Stimulated activated CD4-positive, alpha-beta T cell treated with anti-CD3 and anti-CD28 coated beads, Interleukin-15, amount 100 ng/mL, for 48 hours (primary cell): ENCODE measurements at regions not wholly inside any gene's neighbourhood (a gene's known extent, or its start where the extent isn't known, plus 50 kb on each side); places are given as distances from the start of the nearest gene placed in this dataset.

Experiments
- DNase-seq, 2 donors: peaks; one replicate each; pipeline ENCODE4 v3.0.0-alpha.2; 2020; ENCODE audit warnings: low read depth in 2 of 2

GRCh38 chr20:24738981-24739633 lies 210.0 kb upstream of the CST7 start:
- no peak for DNase-seq

DNA sequence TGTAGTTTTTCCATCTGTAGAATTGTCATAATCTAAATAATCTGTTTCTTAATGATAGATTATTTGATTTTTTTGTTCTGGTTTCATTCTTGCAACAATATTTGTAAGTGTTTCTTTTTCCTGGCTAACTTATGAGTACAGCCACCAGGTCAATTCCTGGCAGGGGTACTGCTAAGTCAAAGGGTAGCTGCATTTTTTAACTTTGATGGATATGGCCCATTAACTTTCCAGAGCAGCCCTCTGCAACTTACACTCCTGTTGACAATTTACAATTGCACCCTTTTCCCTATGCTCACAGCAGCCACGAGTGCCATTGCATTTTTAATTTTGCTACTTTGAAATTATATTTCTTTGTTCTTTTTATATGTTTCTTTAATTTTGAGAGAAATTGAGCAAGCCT lies 209.3 kb upstream of the CST7 start:
- no peak for DNase-seq

- no peak for DNase-seq
Measured at GRCh38 chr20:24741493-24742072, 207.5 kb upstream of the CST7 start.

GRCh38 chr20:24742436-24742835 lies 206.6 kb upstream of the CST7 start:
- DNase-seq: no peak

- DNase-seq: no peak
Measured at GRCh38 chr20:24742989-24743388, 206.1 kb upstream of the CST7 start.

DNA sequence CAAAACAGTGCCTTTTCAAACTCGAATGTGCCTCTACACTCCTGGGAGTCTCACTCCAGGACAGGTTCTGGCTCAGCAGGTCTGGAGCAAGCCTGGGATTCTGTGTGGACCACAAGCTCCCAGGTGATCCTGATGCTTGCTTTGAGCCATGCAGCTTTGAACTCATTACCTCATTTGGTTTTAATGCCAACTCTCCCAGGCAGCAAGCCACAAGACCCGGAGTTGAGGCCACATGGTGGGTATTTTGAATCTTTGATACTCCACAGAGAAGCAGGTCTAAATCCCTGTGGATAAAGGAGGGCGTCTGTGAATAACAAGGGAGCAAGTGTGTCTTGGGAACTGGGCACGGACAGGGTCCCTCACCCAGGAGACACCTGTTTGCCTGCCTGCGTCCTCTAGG lies 205.4 kb upstream of the CST7 start:
- DNase-seq: no peak

GRCh38 chr20:24744747-24745146 lies 204.3 kb upstream of the CST7 start:
- no peak for DNase-seq

- DNase-seq: no peak
Measured at GRCh38 chr20:24745206-24745605, 203.9 kb upstream of the CST7 start.

- no peak for DNase-seq
Measured at GRCh38 chr20:24745617-24746350, 203.3 kb upstream of the CST7 start.

DNA sequence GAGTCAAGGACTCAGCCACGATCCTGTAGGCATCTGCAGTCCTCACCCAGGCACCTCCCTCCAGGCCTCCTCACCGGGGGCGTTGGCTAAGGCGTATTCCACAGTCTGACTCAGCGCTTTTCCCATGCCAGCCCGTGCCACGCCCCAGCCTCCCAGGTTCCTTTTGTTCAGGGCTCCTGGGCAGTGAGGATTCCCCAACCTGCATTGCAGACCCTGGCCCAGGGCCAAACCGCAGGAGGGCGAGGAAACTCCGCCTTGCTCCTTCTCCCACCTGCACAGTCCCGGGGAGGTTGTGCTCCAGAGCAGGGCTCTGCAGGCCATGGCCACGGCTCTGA lies 202.8 kb upstream of the CST7 start:
- no peak for DNase-seq

GRCh38 chr20:24747010-24747712 lies 201.9 kb upstream of the CST7 start:
- no peak for DNase-seq

DNA sequence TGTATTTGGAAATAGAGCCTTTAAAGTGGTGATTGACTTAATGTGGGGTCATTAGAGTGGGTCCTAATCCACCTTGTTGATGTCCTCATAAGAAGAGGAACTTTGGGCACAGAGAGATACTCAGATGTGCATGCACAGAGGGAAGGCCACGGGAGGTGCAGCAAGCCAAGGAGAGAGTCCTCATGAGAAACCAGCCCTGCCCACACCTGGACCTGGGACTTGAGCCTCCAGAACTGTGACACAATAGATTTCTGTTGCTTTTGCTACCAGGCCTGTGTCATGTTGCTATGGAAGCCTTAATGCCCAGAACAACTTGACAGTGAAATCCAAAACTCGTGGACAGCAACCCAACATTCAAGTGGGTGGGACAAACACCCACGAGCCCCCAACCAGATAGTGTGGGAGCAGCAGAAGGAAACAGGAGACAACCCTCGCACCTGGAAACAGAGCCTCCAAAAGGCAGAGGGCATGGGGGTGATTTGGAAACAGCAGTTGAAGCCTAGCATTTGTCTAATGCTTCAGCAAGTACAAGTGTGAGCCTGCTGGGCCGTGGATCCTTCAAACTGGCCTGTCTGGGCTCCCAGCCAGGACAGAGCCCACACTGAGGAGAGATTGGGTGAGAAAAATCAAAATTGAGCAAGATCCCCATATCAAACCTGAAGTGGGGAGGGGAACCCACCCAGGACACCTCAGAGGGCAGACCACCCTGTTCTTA lies 201.0 kb upstream of the CST7 start:
- no peak for DNase-seq

GRCh38 chr20:24751551-24751950 lies 197.5 kb upstream of the CST7 start:
- no peak for DNase-seq

DNA sequence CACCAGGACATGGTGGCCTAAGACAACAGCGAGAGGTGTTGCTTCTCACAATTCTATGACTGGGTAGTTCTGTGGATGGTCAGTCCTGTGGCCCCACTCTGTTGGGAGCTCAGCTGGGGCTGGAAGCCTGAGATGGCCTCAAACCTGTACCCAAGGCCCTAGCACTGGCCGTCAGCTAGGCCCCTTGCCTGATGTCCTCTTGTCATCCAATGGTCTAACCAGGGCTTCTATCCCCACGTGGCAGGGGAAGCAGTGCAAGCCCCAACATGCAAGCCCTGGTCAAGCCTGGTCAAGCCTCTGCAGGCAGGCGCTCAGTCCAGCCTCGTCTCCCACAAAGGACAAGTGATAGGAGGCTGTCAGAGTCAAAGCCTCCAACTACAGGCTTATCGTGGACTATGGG lies 196.5 kb upstream of the CST7 start:
- DNase-seq: no peak

DNA sequence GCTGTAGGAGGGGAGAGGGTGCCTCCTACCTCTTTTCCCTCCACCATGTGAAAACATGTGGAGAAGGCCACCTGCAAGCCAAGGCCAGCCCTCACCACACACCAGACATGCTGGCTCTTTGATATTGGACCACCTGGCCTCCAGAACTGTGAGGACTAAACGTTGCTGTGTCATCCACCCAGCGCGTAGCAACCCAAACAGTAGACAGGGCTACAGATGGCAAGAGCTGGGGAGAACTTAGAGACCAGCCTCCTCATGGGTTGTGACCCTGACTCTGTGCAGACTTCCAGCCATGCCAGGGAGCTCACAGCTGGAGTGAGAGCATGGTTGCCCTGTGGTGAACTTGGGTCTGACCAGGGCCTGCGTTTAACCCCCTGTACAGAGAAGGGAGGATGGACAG lies 195.9 kb upstream of the CST7 start:
- DNase-seq: no peak

DNA sequence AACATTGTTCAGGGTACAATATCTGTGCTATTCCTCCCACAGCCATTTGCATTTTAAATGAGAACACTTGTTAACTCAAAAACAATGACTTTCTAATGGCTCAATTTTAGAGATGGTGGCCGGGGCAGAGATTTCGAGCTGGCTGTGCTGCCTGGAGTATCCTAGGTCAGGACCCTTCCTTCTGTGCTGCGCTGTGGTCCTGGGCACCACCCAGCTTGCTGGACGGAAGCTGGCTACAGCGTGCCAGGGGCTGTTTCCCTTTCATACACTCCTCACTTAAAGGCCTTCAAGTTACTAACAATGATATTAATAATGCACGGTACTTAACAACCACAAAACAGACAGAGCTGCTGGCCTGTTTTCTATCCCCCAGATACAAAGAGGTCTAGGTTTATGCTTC lies 194.4 kb upstream of the CST7 start:
- DNase-seq: no peak

DNA sequence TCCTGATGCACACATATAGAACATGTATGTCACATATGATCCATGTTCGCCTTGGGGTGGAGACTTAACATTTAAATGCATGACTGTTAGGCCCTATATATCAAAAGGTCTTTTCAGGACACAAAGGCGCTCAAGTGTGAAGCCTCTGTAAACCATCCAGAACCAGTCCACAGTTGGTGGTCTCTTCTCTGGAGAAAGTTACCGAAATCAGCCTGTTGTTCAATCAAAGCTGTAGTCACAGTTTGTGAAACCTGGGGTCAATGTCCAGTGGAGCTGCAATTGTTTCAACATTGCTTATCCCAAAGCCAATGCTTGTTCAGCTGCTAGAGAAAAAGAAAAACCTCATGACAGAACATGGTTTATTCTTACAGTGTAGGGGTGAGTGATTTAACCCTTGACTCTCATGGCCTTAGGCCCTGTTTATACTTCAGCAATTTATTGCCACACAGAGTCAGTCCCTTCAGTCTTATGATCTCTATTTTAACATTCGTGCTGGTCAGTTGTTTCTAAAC lies 193.6 kb upstream of the CST7 start:
- DNase-seq: no peak

DNA sequence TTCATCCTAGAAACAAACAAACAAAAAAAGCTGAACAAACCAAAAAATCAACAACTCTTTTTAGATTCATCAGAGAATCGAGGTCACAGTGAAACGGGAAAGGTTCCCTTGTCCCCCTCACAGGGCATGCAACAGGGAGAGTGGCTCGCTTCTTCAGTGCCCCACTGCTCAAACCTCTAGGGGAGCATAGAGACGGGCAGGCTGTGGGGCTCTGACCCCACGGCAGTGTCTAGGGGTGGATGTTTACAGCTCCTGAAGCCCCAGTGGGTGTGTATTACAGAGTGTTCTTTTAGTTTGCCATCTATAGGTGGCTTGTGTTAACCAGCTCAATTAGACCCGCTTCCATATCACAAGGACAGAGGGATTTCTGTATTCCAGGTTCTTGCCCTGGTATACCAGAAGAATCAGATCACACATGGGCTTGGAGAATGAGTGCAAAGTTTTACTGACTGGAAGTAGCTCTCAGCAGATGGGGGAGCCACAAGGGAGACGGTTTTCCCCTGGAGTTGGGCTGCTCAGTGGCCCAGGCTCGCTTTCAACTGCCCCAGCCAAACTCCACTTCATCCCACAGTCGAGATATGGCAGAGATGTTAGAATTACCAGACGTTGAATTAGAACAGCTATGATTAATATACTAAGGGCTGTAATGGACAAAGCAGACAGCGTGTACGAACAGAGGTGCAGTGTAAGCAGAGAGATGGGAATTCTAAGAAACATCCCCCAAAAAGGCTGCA lies 192.6 kb upstream of the CST7 start:
- DNase-seq: no peak

GRCh38 chr20:24761220-24762065 lies 187.6 kb upstream of the CST7 start:
- DNase-seq: no peak

DNA sequence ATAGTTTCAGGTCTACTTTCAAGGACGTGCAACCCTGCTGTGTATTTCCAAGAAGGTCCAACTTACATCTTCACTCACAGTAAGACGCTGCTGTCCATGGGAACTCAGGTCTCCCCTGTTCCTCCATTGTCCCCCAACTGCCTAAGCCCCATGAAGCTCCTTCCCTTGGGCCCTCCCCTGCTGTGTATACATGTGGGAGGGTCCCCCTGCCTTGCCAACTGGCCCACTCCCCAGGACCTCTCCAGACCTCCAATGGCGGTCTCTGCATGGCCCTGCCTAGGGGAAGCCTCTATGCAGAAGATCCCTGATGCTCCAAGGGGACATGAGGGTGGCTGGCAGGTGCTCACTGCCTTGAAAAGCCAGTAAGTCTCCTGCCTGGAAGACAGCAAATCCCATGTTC lies 186.7 kb upstream of the CST7 start:
- DNase-seq: no peak
